ENCODE measurements at regions not wholly inside any gene's neighbourhood (a gene's known extent, or its start where the extent isn't known, plus 50 kb on each side); places are given as distances from the start of the nearest gene placed in this dataset.

GRCh38 chr1:118649369-118650106 is 338.6 kb downstream of the TBX15 start:
- no peak overlapping the region for H3K4me3 ChIP-seq (replicated peaks; ENCODE audit: low read depth, low read length)
- no peak for DNase-seq (ENCODE audit: low read depth)
- TF ChIP-seq CTCF (IDR thresholded peaks at IDR 0.05; ENCODE audit: low read length, missing control alignments): no peak

GRCh38 chr1:118636004-118636403 is 352.1 kb downstream of the TBX15 start:
- TF ChIP-seq CTCF (IDR thresholded peaks at IDR 0.05; ENCODE audit: low read length, missing control alignments): no peak
- no peak for DNase-seq (ENCODE audit: low read depth)
- H3K4me3 ChIP-seq (replicated peaks; ENCODE audit: low read depth, low read length): no peak overlapping the region

GRCh38 chr1:118627435-118627834 is 360.7 kb downstream of the TBX15 start:
- no peak for TF ChIP-seq CTCF (IDR thresholded peaks at IDR 0.05; ENCODE audit: low read length, missing control alignments)
- H3K4me3 ChIP-seq (replicated peaks; ENCODE audit: low read depth, low read length): no peak overlapping the region
- no peak for DNase-seq (ENCODE audit: low read depth)

- DNase-seq (ENCODE audit: low read depth): no peak
- TF ChIP-seq CTCF (IDR thresholded peaks at IDR 0.05; ENCODE audit: low read length, missing control alignments): no peak
- no peak overlapping the region for H3K4me3 ChIP-seq (replicated peaks; ENCODE audit: low read depth, low read length)
Observed at GRCh38 chr1:118621839-118622238, 366.3 kb downstream of the TBX15 start.

GRCh38 chr1:118618618-118619340 is 369.4 kb downstream of the TBX15 start:
- no peak overlapping the region for H3K4me3 ChIP-seq (replicated peaks; ENCODE audit: low read depth, low read length)
- DNase-seq (ENCODE audit: low read depth): no peak
- TF ChIP-seq CTCF (IDR thresholded peaks at IDR 0.05; ENCODE audit: low read length, missing control alignments): no peak

GRCh38 chr1:118617916-118618315 is 370.2 kb downstream of the TBX15 start:
- DNase-seq (ENCODE audit: low read depth): no peak
- TF ChIP-seq CTCF (IDR thresholded peaks at IDR 0.05; ENCODE audit: low read length, missing control alignments): no peak
- H3K4me3 ChIP-seq (replicated peaks; ENCODE audit: low read depth, low read length): no peak overlapping the region

All from fibroblast of pulmonary artery (primary cell).